ENCODE measurements at regions not wholly inside any gene's neighbourhood (a gene's known extent, or its start where the extent isn't known, plus 50 kb on each side); places are given as distances from the start of the nearest gene placed in this dataset.

DNA sequence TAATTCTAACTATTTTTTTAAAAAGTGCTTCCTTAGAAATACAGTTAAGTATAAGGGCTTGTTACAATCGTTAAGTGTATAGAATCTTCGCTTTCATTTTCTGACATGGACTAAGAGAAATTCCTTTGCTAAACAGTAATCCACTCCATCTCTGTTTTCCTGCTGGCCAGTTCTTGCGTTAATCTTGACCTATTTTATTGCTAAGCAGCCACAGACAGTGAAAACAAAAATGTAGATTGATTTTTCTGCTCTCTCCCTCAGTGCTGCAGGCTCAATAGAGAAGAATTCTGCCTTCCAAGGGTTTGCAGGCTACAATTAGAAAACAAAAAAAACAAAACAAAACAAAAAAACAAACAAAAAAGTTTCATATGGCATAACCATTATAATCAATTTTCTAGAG lies 310.4 kb upstream of the ADARB2 start:
- TF ChIP-seq, protein P1, sequence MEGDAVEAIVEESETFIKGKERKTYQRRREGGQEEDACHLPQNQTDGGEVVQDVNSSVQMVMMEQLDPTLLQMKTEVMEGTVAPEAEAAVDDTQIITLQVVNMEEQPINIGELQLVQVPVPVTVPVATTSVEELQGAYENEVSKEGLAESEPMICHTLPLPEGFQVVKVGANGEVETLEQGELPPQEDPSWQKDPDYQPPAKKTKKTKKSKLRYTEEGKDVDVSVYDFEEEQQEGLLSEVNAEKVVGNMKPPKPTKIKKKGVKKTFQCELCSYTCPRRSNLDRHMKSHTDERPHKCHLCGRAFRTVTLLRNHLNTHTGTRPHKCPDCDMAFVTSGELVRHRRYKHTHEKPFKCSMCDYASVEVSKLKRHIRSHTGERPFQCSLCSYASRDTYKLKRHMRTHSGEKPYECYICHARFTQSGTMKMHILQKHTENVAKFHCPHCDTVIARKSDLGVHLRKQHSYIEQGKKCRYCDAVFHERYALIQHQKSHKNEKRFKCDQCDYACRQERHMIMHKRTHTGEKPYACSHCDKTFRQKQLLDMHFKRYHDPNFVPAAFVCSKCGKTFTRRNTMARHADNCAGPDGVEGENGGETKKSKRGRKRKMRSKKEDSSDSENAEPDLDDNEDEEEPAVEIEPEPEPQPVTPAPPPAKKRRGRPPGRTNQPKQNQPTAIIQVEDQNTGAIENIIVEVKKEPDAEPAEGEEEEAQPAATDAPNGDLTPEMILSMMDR (conservative IDR thresholded peaks at IDR 0.05; ENCODE audit: low read depth, low read length): no peak
- no peak for TF ChIP-seq EZH2 (IDR thresholded peaks at IDR 0.05; ENCODE audit: low read length, unreplicated experiment)
- no peak for TF ChIP-seq EZH2phosphoT487 (IDR thresholded peaks at IDR 0.05; ENCODE audit: borderline replicate concordance, low read length)

Measured in PC-3 (cell line).